ENCODE measurements at regions not wholly inside any gene's neighbourhood (a gene's known extent, or its start where the extent isn't known, plus 50 kb on each side); places are given as distances from the start of the nearest gene placed in this dataset.
"Not testable (repeated sequence)": the region's sequence is repeated elsewhere in the genome, so short reads cannot be mapped to it uniquely, and the experiment has no call there.

GRCh38 chr6:166846446-166847142 lies 109.8 kb downstream of the RNASET2 start:
- not testable (repeated sequence) for DNase-seq (ENCODE audit: low read depth in 2 of 2, low spot score in 1 of 2)

DNA sequence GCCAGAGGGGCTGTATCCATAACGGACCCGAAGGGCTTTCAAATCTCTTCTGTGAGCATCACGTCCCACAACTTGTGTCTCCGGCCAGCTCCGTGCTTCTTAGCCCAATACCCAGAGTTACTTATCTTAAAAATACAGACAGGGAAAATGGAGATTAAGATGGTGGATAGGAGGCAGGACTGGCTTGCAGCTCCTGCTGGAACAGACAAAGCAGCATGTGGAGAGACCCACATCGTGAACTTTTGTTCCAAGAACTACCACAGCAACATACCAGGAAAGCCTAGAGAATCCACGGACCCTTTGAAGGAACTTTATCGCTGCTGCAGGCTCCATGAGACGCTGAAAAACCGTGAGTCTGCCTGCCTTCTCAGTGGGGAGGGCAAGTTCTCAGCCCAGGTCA lies 113.7 kb downstream of the RNASET2 start:
- no peak for DNase-seq (ENCODE audit: low read depth in 2 of 2, low spot score in 1 of 2)

GRCh38 chr6:166841216-166841615 lies 115.1 kb downstream of the RNASET2 start:
- DNase-seq (ENCODE audit: low read depth in 2 of 2, low spot score in 1 of 2) = no peak

- no peak for DNase-seq (ENCODE audit: low read depth in 2 of 2, low spot score in 1 of 2)
Observed at GRCh38 chr6:166839569-166839968, 116.8 kb downstream of the RNASET2 start.

- no peak for DNase-seq (ENCODE audit: low read depth in 2 of 2, low spot score in 1 of 2)
Observed at GRCh38 chr6:166838987-166839386, 117.4 kb downstream of the RNASET2 start.

DNA sequence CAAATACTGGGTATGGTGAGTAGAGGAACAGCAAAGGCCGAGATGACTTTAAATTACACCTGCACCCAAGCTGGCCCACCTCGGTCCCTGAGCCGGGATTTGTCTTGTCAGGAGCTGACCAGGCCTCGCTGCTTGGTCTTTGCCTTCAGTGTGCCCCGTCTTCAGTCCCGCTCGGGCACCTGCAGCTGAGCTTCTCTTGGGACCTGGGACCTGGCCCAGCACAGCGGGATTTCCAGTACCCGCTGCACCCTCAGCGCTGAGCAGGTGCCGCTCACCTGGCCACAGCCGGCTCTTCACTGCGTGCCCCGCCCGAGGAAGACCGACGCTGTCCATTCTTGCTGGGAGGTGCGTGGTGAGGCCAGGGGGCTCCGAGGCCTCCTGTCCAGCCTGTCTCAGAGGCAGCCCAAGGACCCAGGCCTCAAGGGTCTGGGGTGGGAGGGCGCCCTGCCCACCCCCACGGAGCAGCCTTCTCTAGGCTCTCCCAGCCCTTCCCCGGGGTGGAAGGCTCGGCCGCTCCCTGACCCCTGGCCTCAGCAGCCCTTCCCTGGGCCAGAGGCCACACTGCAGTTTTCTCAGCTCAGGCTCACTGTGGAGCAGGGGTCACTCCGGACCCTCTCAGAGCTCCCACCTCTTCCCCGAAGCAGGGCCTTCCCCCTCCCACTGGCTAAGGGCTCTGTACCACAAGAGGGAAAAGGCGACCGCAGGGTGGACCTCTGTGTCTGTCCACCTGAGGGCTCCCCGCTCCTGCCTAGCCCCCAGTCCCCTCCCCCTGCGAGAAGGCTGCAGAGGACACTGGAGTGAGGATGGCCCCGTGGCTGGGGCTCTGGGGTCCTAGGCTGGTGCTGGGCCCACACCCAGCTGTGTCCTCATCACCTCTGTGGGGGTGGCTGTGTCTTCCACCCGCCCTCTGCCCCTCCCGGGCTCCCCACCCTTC lies 119.3 kb downstream of the RNASET2 start:
- no peak for DNase-seq (ENCODE audit: low read depth in 2 of 2, low spot score in 1 of 2)

GRCh38 chr6:166834049-166834448 lies 122.3 kb downstream of the RNASET2 start:
- DNase-seq (ENCODE audit: low read depth in 2 of 2, low spot score in 1 of 2) = no peak

DNA sequence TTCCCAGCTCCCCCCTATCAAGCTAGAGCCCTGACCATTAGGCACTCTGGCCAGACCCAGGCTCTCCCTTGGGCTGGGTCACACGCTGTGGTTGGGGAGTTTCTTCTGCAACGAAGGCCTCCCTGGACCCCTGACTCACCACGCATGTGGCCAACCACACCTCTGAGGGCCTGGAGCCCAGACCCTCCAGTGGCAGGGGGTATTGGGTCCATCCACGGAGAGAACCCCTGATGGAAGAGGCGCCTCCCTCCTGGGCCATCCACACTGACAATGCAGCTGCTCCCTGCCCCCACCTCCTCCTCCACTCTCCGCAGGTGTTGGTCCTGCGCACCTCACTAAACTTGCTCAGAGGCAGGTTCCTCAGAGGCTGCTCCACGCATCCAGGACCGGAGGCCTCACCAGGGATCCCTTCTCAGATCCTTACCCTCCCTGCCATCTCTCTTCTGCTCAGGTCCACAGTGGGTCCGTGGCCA lies 125.4 kb downstream of the RNASET2 start:
- no peak for DNase-seq (ENCODE audit: low read depth in 2 of 2, low spot score in 1 of 2)

DNA sequence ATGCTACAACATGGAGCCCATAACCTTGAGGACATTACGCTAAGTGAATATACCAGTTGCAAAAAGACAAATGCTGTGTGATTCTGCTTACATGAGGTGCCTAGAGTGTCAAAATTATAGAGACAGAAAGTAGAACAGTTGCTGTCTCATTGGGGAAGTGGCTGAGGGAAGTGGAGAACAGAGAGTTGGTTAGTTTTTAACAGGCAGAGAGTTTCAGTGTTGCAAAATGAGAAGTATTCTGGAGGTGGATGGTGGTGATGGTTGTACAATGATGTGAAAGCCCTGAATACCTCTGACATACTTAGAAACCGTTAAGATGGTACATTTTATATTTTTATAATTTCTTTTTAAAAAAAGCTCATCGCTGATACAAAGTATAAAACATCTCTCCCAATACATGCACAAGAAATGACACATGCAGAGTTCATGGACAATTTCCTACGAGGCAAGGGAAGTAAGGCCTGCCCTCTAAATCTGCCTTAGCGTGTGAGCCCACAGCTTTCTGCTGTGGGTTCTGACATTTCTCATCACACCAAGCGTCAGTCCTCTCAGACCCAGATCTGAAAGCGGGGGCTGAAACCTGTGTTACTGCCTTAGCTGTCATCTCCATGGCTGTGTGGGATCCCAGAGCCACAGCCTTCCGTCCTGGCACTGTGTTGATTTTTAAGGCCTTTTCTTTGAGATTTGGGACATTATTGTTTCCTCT lies 126.0 kb downstream of the RNASET2 start:
- DNase-seq (ENCODE audit: low read depth in 2 of 2, low spot score in 1 of 2) = no peak

DNA sequence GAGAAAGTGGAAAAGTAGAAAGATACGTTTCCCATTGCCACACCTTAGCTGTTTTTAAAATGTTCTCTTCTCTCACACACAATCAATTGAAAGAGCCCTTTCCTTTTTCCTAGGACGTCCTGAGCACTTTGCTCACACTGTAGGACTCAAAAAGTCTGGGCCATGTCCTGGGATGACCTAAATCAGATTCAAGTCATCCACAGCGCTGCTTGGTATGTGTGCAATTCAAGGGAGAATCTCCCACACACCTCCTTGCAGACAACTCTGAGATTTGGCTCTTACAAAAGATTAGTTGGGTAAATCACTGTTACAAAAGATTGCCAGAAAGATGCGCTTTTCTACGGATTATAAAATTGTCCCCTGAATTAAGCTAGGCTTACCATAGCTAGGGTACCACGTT lies 130.1 kb downstream of the RNASET2 start:
- DNase-seq (ENCODE audit: low read depth in 2 of 2, low spot score in 1 of 2) = no peak

DNA sequence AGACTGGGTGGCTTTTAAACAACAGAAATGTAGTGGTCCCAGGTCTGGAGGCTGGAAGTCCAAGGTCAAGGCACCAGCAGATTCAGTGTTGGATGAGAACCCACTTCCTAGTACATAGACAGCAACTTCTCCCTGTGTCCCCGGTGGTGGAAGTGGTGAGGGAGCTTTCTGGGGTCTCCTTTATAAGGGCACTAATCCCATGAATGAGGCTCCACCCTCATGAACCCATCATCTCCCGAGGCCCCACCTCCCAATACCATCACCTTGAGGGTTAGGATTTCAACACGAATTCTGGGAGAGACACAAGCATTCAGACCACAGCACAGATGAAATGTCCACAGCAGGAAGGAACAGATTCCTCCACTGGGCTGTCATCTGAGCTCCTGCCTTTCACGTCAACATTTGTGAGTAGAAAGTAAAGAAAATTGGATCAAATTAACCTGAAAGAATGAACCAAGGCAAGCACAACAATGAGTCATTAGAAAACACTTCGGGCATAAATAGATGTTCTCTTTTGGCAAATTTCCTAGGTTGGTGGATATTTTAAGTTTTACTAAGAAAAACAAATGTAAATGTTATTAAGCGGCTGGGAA lies 130.7 kb downstream of the RNASET2 start:
- DNase-seq (ENCODE audit: low read depth in 2 of 2, low spot score in 1 of 2) = no peak

GRCh38 chr6:166824880-166825250 lies 131.5 kb downstream of the RNASET2 start:
- no peak for DNase-seq (ENCODE audit: low read depth in 2 of 2, low spot score in 1 of 2)

GRCh38 chr6:166824146-166824879 lies 132.0 kb downstream of the RNASET2 start:
- DNase-seq (ENCODE audit: low read depth in 2 of 2, low spot score in 1 of 2) = no peak

- no peak for DNase-seq (ENCODE audit: low read depth in 2 of 2, low spot score in 1 of 2)
Observed at GRCh38 chr6:166822609-166823008, 133.7 kb downstream of the RNASET2 start.

DNA sequence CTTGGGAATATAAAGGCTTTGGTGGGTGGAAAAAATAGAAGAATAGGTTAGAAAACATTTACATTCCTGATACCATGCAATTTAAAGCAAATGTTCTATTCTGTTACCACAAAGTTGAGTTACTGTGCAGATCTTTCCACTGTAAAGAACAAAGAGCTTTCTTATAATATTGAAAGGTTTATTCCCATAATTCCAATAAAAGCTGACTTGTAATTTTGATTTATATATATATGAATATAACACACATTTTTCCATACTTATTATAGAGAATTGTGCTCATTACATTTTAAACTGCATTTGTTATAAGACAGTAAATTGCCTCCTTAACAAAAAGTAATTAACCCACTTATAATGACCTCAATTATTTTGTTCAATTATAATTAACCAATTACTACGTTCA lies 135.9 kb downstream of the RNASET2 start:
- DNase-seq (ENCODE audit: low read depth in 2 of 2, low spot score in 1 of 2) = no peak

DNA sequence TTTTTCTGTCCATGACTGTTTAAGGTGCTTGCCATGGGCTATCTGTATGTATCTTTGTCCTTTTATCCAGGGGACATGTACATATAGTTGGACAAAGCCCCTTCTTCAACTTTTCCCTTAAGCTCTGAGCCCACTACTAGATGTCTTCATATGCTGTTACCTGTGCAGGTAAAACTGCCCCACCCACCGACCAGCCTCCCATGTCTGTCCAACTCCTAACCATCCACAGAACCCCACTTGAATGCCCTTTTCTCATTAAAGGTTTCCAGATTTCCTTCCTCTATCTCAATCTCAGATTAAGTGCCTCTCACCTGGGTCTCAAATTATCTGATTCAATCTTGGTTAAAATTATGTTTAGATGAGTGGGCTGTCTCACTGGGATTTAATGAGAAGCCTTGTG lies 136.3 kb downstream of the RNASET2 start:
- DNase-seq (ENCODE audit: low read depth in 2 of 2, low spot score in 1 of 2) = no peak

GRCh38 chr6:166815629-166816028 lies 140.7 kb downstream of the RNASET2 start:
- DNase-seq (ENCODE audit: low read depth in 2 of 2, low spot score in 1 of 2) = no peak

GRCh38 chr6:166814390-166814789 lies 142.0 kb downstream of the RNASET2 start:
- DNase-seq (ENCODE audit: low read depth in 2 of 2, low spot score in 1 of 2) = no peak

DNA sequence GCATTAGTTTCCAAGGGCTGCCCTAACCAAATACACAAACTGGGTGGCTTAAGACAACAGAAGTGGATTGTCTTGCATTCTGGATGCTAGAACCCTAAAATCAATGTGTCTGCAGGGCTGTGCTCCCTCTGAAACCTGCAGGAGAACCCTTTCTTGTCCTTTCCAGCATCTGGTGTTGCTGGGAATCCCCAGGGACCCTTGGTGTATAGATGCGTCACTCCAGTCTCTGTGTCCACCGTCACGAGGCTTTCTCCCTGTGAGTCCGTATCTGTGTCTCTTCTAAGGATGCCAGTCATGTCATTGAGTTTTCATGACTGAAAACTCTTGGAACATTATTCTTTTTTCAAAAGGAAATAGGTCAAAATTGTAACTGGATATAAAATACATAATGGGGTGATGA lies 142.9 kb downstream of the RNASET2 start:
- no peak for DNase-seq (ENCODE audit: low read depth in 2 of 2, low spot score in 1 of 2)

GRCh38 chr6:166810864-166811263 lies 145.5 kb downstream of the RNASET2 start:
- no peak for DNase-seq (ENCODE audit: low read depth in 2 of 2, low spot score in 1 of 2)

DNA sequence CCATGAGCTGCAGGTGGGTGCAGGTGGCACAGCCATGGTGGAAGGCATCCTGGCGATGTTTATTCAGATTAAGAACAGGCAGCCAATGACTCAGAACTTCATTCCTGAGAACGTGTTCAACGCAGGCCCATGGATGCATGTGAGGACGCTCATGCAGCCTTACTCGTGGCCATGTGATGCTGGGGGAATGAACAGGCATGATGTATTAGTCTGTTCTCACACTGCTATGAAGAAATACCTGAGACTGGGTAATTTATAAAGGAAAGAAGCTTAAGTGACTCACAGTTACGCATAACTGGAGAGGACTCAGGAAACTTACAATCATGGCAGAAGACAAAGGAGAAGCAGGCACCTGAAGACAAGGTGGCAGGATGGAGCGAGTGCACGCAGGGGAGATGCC lies 146.6 kb downstream of the RNASET2 start:
- DNase-seq (ENCODE audit: low read depth in 2 of 2, low spot score in 1 of 2) = no peak
